GM19372 (cell line): ENCODE measurements at regions not wholly inside any gene's neighbourhood (a gene's known extent, or its start where the extent isn't known, plus 50 kb on each side); places are given as distances from the start of the nearest gene placed in this dataset.

ENCODE experiments used
- ATAC-seq: cut with Tn5 transposase; IDR thresholded peaks from one replicate; pipeline ENCODE4 v1.9.1; 2021; ENCODE audit warnings: mild to moderate bottlenecking, low read depth, moderate library complexity; ENCODE audit not compliant: unreplicated experiment

DNA sequence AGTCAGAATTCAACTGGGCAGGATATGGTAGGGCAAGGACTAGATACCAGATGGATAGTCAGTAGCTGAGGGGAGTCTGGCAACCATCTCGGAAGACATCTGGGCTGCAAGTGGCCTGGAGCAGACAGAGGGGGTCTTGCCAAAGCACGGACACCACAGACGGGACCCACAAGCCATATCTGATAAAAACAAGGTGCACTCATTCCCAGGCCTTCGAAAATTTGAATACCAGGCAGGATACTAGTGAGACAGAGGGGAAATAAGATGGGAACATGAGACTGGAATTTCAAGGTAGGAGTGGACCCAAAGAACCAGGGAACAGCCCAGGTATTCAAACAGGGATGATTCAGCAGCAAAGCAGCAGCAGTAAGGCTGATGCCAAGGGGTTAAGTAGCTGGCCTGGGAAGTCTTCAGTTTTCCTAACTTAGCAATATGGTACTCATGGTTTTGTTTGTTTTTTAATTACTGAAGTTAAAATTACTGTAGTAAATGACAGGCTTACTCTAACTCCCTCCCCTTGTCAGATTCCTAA, 144.9 kb upstream of the NCKAP5 start:
- ATAC-seq, result no peak

DNA sequence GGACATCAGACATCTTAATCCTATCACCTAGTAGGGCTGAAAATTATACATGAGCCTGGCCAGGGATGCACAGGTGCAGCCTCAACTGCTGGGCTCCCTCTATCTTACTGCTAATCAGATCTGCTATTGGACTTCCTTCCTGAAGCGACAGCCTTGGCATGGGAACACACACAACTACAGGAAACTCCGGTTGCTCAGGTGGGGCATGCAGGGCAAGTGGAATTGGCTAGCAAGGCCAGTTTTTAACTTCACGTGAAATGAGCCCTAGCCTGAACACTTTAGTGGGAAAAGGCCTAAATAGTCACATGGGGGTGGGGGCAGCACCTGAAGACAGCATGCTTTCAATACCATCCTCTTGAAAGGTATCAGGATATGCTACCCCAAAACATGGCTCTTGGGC, 147.9 kb upstream of the NCKAP5 start:
- ATAC-seq, result no peak

DNA sequence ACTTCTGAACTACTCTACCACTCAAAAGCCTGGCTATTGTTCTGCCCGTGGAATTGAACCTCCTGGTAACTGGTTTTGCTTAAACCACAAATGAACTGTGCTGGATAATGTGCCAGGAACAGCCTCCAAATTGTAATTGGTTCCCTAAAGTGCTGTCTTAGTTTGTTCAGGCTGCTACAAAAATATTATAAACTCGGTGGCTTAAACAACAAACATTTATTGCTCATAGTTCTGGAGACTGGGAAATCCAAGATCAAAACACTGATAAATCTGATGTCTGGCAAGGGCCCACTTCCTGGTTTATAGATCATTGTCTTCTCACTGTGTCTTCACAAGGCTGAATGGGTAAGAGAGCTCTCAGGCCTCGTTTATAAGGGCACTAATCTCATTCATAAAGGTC, 149.2 kb upstream of the NCKAP5 start:
- ATAC-seq, result no peak

DNA sequence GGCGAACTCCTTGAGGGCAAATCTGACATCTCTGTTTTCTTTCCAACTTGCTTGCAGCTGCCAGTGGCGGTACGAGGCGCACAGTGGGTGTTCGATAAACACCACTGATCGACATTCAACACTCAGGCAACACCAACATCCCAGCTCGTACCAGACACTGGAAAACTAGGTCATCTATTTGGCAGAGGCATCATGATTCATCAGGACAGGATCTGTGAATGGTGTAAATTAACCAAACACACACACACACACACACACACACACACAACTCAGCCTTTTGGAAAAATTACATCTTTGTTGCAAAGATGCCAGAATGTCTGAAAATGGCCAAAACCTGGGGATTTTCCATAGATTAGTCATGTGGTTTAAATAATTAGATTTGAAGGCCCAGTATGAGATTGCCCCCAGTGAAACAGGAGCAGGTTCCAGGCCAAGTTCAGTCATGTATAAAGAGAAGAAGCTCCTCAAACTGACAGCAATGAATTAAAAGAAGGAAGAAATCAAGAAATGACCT, 150.5 kb upstream of the NCKAP5 start:
- ATAC-seq, result no peak

DNA sequence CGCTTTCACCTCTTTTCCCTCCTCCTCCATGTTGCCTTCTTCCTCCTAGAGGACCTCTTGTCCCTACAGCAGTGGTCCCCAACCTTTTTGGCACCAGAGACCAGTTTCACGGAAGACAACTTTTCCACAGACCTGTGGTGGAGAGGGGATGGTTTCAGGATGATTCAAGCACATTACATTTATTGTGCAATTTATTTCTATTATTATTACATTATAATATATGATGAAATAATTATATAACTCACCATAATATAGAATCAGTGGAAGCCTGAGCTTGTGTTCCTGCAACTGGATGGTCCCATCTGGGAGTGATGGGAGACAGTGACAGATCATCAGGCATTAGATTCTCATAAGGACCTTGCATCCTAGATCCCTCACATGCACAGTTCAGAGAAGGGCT, 152.2 kb upstream of the NCKAP5 start:
- ATAC-seq, result no peak

DNA sequence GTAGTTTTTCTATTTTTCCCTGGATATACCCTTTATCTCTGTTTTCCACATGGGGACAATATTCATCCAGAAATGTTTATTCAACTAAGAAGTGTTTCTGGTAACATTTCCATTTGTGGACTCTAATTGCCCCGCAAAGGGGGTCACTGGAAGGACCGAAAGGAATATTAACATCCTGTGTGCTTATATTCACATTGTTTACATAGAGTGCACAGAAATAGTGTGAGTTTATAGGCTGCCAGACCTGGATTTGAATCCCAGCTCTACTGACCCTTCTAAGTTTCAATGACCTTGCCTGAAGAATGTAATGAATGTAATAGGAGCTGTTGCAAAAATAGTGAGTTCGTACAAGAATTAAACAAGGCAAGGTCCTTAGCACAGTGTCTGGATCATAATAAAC, 152.9 kb upstream of the NCKAP5 start:
- no peak for ATAC-seq

DNA sequence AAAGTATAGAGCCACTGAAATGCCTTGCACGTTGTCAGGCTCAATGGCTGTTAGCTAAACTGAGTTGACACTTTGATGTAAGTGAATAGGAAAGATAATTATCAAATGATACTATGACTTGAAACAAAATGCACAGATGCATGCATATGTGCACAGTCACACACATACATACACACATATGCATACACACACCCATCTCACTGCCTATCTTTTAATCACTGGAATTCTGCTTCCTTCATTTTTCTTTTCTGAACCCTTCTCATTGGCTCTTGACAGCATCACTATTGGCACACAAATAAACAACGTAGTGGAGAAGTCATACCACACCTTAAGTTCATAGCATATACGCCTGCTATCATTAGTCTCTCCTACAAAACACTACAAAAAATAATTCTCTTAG, 154.9 kb upstream of the NCKAP5 start:
- ATAC-seq, result no peak

DNA sequence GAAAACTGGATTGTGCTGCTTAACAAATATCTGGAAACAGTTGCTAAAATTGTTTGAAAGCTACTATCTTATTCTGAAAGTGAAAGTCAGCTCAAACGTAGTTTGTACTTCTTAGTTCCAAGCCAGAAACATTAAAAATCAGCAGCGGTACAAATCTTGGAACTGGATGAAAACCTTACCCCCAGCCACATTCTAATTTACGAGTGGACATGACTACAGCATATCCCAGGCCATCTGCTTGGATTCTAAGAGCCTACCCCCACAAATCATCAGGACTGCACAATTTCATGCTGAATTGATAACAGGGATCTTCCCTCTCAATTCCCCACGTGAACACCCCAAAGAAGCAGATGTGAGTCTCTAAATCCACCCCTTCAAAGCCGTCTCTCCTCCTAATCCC, 158.7 kb upstream of the NCKAP5 start:
- no peak for ATAC-seq

DNA sequence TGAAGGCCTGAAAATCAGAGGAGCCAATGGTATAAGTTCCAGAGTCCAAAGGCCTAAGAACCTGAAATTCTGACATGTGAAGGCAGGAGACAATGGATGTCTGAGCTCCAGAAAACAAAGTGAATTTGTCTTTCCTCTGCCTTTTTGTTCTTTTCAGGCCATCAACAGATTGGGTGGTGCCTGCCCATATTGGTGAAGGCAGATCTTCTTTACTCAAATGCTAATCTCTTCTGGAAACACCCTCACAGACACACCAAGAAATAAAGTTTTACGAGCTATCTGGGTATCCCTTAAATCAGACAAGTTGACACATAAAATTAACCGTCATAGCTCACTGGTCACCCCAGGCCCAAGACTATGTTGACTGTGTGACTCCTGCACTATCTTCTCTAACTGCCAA, 163.8 kb upstream of the NCKAP5 start:
- no peak for ATAC-seq

DNA sequence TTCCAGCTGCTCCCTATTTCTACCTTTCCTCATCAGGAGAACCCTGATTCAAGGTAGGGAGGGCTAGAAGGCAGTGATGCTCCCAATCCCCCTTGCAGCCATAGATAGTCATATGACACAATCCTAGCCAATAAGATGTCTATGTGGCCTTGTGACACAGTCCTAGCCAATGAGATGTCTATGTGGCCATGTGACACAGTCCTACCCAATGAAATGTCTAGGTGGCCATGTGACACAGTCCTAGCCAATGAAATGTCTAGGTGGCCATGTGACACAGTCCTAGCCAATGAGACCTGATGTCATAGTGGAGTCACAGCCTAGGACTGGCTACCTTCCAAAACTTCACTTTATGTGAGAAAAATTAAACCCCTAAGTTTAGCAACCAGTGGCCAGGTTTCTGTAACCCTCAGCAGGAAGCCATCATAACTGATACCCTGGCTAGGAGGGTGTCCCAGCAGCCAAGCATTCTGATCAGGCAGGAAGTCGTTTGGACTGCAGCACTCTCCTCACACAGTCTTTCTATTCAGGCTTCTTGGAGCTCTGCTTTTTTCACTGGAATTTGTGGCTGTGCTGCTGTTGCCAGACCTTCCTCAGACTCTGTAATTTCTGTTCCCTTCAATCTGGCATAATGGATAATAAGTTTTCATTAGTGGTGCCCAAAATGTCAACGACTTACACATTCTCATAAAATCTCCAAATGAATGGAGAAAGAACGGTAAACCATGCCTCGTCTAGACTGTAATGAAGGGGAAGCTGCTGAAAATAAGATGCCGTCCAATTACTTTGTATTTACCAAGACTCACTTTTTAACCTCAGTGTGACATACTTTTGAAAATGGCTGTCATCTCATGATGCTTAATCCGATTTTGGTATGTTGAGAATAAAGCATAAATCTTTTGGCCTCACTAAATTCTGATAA, 165.0 kb upstream of the NCKAP5 start:
- ATAC-seq, result no peak

DNA sequence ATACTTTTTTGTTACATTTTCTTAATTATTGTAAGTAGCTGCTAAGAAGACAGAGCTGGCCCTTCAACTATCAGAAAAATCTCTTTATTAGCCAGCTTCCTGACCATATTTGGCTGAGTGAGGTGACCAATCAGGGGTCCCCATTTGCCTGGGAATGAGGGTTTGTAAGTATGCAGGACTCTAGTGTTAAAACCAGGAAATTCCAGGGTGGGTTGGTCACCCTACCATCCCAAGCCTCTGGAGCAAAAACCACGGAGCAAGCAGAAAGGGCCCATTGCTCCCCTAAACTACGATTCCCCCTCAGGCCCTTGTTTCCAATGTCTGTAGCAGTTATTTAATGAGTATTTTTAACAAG, 165.6 kb upstream of the NCKAP5 start:
- no peak for ATAC-seq

DNA sequence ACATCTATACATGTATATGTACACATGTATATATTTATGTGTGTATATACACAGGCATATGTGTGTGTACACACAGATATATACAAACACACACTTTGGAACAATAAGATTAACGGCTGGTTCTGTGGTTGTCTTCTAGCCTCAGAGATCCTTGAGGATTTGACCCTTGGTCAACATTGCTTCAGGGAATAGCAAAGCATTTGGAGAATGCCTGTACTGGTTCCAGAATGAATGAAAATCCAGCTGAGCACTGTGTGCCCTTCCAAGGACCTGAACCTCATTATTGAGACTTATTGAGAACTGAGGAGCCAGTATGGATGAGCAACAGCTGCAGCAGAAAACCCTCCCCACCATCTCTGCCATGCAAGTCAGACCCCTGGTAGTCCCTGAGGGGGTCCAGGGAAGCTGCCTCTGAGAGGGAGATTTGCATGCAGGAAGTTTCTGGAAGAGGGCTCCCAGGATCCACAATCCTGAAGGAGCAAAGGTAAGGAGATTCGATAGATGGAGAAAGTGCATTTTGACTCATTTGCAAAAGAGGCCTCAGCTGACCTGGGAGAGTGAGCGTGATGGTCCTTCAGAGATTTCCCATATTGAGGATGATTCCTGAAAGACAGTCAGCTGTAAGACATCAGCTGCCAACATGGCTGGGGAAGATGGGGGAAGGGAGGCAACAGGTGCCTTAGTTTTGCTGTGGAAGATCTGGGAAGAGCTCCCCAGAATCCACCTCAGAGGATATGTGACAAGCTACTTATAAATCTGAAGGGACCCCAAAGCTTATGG, 166.6 kb upstream of the NCKAP5 start:
- no peak for ATAC-seq

DNA sequence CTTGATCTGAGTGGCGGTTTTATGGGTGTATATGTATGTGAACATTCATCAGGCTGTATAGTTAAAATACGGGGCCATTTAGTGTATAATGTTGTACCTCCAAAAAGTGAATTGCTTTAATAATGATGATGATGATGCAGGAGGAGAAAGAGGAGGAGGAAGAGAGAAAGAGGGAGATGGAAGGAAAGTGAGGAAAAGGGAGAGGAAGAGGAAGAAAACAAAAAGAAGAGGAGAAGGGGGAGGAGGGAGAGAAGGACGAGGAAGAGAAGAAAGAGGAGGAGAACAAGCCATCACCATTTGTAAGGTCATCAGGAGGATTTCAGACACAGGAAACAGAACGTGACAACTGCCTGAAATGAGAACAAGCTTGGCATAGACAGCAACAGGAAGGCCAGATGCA, 168.4 kb upstream of the NCKAP5 start:
- no peak for ATAC-seq

DNA sequence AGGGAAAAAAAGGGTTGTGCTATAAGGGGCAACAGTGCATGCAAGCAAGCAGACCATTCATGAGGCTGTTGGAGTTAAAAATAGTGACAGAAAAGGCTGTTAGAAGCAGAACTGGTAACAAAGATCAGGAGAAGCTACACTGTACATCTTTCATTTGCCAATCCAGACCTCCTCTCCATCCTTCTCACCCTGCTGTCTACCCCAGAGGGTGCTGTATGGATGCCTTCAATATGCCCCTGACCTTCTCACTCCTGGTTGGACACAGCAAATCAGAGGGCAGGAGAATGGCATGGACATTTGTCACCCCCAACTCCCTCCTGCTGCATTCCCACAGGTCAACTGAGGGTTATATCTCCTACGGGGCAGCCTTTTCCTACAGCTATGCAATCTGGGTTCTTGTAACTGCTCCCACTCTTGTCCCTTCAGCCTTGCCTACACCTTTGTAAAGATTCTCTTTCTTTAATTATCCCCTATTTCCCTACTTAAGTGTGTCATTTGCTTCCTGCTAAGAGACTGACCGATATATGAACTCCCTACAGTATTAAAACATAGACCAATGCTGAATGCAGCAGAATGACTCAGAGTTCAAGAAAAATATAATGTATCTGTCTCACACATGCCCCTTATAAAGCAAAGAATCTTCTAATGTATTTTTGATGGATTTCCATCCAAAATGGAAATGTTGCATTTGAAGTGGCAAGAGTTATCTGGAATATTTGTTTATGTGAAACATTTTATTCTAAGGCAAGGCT, 169.2 kb upstream of the NCKAP5 start:
- ATAC-seq, result no peak

DNA sequence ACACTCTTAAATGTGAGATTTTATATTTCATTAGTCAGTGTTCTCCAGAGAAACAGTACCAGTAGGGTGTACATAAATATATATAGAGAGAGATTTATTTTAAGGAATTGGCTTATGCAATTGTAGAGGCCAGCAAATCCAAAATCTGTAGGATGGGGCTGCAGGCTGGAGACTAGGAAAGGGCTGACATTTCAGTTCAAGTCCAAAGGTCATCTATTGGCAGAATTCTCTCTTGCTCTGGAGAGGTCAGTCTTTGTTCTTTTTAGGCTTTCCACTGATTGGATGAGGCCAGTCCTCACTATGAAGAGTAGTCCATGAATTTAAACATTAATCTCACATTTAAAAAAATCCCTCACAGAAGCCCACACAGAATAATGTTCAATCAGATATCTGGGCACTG, 170.8 kb upstream of the NCKAP5 start:
- no peak for ATAC-seq

DNA sequence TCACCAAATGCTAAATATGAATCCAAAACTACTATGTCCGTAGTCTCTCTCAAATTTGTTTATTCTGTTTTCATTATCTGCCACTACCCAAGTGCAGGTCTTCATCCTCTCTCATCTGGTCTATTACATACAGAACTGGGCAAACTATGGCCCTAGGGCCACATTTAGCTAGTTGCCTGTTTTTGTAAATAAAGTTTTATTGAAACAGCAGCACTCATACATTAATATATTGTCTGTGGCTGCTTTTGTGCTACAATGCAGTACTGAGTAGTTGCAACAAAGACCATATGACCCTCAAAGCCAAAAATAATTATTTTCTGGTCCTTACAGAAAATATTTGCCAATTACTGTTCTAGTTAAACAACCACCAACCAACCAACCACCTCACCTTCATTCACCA, 172.2 kb upstream of the NCKAP5 start:
- no peak for ATAC-seq

DNA sequence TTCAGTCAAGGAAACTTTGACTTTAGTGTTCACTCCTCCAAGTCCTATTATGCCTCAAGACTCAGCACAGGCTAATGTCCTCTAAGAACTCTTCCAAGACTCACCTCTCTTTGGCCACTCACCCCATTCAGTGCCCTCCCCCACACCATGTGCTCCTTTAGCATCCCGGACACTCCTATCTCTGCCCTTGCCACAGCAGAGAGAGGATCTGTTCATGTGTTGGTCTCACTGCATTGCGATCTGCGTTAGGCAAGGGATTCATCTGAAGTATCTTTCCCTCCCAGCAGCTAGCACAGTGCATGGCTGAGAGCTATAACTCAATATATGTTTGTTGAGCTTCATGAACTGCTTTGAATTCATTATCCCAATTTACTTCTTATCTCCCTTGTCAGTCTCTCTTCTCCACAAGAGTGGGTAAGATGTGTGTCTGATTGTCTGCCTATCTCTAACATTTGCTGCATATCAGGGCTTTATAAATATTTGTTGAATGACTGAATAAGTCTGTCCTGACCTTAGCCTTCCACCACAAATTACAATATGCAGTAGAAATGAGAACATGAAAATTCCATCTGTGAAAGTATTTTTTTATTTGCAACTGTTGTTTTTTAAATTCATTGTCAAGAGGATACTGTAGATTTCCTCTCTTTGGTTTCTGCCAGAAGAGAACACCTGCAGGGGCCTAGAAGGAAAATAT, 179.9 kb upstream of the NCKAP5 start:
- ATAC-seq, result no peak

DNA sequence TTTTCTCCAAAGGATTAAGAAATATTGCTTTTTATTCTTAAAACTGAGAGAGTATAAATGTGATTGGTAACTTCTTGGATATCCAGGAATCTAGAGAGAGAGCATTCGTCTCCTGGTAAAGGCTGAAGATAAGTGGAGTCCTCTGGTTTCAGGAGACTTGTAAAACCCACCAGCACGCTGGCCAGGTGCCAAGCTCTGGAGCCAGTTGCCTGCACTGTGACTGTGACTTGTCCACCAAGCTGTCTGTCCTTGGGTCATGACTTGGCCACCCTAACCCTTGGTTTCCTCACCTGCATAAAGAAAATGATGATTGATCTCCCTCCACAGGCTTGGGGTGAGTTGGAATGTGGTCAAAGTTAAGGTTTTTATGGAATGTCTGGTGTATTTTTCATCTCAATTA, 185.4 kb upstream of the NCKAP5 start:
- ATAC-seq, result no peak

DNA sequence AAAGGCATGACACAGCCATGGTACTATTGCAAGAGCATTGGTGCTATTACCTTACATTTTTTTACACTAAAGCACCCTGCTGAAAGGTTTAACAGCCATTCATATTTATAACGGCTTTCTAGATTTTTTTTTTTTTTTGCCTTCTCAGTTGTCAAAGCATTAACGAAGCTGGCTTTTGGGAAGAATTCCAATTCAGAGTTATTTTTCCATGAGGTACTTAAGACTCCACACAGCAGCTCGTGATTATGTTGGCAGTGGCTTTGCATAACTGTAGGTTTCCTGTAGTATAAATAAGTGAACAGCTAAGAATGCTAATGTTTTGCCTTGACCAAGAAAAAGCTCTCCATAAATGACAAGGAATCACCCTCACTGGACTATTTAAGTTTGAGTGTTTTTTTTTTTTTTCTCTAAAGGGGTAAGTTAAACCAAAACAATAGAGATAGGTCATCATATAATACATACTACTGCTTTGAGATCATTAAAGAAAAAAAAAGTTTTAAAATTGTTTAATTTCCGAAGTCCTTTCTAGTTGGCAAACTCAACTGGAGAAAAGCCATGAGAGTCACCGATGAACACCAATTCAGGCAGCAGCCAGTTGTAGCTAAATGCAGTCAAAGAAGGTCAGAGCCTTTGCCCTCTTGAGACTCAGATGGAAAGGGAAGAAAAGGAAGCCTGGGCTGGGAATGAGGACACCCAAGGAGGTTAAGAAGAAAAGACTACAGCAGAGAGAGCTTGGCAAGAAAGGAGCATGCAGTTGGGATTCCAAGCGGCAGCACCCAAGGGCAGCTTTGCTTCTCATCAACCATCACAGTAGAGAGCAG, 187.4 kb upstream of the NCKAP5 start:
- ATAC-seq, result no peak
